HG03159 (cell line): ENCODE measurements at regions not wholly inside any gene's neighbourhood (a gene's known extent, or its start where the extent isn't known, plus 50 kb on each side); places are given as distances from the start of the nearest gene placed in this dataset.
"Not testable (repeated sequence)": the region's sequence is repeated elsewhere in the genome, so short reads cannot be mapped to it uniquely, and the experiment has no call there.

Source experiments
- ATAC-seq: cut with Tn5 transposase; IDR thresholded peaks from one replicate; pipeline ENCODE4 v1.9.1; 2021; ENCODE audit warnings: mild to moderate bottlenecking, moderate library complexity; ENCODE audit not compliant: unreplicated experiment

DNA sequence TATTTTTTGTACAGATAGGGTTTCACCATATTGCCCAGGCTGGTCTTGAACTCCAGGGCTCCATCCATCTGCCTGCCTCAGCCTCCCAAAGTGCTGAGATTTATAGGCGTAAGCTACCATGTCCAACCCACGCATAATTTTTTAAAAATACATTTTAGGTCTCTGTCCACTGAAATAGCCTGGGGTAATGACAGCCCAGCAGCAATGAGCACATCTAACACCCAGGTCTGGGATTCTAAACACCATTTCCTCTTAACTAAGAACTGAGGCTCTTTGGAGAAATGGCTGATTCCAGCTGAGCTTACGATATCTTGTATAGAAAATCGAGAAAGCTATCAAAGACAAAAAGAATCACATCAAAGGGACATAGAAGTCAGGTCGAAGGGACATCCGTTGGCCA is 245.3 kb downstream of the PARN start:
- no peak for ATAC-seq

DNA sequence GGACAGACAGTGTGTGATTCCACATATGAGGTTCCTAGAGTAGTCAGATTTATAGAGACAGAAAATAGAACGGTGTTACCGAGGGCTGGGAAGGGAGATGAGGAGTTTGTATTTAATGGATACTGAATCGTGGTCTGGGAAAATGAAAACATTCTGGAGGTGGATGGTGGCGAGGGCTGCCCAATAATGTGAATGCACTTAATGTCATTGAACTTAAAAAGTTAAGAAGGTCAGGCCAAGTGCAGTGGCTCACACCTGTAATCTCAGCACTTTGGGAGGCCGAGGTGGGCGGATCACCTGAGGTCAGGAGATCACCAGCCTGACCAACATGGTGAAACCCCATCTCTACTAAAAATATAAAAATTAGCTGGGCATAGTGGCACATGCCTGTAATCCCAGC is 246.2 kb downstream of the PARN start:
- not testable (repeated sequence) for ATAC-seq

DNA sequence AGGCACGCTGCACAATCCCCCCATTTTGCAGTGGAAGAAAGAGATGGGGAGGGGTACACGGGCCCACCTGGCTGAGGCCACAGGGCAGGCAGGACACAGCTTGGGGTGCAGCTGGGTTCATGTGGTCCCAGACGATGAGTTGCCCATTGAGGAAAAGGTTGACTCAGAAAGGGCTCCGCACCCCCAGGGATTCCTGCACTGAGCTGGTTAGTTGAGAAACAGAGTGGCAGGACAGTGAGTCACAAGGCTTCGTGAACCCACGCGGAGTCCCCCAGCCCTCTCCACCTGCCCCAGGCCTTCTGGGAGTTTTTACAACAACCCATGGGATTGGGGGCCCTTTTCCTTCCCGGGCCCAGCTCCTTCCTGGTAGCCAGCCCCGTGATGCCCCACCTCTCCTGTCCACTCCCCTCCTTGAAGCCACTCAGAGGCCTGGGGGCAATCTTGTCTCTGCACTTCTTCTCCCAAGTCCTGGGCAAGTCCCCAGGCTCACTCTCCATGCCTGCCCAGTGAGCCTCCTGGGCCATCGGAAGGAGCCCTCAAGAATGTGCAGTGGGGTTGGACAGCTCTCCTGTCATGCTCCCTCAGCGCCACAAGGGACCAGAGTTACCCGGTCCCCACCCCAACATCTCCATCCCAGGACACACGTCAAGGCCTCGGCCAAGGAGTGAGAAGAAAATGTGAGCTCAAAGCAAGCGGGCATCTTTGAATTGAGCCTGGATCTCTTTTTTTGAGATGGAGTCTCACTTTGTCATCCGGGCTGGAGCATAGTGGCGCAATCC is 251.2 kb downstream of the PARN start:
- no peak for ATAC-seq

DNA sequence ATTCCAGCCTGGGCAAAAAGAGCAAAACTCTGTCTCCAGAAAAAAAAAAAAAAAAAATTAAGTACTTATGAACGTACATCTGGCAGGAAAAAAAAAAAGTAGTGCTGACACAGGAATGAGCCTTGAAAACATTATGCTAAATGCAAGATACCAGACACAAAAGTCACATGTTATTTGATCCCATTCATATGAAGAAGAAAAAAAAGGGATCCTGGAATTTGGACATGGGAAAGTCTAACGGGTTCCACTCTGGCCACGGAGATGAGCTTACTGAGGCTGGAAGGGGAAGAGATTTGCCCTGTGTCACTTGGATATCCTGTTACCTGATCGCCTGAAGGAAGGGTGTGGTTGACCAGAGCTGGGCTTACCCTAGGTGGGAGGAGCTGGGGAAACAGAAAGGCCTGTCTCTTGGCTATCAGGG is 251.9 kb downstream of the PARN start:
- no peak for ATAC-seq

DNA sequence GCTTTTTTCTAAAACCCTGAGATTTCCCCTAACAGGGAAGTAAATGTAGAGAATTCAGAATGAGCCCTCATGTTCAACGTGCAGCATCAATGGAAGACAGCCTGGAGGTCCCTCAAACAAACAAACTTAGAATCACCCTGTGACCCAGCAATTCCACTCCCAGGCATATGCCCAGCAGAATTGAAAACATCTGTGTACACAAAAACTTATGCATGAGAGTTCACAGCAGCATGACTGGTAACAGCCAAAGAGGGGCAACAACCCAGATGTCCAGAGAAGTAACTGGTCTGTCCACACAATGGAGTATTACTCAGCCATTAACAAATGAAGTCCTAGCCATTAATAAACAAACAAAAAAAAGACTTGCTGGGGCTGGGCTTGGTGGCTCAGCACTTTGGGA is 252.7 kb downstream of the PARN start:
- ATAC-seq = no peak

DNA sequence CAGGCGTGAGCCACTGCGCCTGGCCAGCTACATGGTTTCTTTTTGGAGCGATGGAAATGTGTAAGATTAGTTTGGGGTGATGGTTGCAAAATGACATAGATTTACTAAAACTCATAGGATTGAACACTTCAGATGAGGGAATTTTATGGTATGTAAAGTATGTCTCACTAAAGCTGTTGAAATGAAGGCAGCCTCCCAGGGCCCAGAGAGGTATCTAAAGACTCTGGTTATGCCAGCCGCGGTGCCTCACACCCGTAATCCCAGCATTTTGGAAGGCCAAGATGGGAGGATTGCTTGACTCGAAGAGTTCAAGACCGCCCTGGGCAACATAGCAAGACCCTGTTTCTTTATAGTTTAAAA is 254.9 kb downstream of the PARN start:
- no peak for ATAC-seq

DNA sequence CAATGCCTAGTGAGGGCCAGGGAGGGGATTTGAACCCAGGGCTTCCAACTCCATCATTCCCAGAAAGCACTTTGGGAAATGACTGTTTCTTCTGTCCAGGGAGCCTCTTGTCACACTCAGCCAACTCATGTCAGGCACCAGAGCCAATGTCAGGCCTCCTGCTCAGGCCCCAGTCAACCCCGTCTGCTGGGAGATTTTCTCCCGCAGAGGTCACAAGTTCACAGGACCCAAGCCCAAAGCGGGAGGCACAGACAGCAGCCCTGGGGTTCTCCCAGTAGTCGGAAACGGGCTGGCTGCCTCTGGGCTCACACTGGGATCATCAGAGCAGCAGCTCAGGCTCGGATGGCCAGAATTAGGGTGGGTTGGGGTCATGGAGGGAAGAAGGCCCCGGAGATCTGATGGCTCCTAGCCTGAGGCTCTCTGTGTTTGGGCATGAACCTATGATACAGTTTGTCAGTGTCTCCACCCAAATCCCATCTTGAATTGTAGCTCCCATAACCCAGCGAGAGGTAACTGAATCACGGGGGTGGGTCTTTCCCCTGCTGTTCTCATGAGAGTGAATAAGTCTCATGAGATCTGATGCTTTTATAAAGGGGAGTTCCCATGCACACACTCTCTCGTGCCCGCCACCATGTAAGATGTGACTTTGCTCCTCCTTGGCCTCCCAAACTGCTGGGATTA is 255.5 kb downstream of the PARN start:
- no peak for ATAC-seq

DNA sequence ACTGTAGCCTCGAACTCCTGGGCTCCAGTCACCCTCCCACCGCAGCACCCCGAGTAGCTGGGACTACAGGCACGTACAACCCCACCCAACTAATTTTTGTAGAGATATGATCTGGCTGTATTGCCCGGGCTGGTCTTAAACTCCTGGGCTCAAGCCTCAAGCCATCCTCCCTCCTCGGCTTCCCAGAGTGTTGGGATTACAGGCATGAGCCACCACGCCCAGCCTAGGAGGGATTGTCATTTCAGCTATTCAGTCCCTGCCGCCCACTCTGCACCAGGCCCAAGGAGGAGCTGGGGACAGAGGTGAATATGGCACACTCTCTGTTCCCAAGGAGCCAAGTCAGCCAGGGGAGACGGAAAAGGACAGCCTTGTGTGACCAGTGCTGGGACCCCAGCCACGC is 256.2 kb downstream of the PARN start:
- no peak for ATAC-seq

DNA sequence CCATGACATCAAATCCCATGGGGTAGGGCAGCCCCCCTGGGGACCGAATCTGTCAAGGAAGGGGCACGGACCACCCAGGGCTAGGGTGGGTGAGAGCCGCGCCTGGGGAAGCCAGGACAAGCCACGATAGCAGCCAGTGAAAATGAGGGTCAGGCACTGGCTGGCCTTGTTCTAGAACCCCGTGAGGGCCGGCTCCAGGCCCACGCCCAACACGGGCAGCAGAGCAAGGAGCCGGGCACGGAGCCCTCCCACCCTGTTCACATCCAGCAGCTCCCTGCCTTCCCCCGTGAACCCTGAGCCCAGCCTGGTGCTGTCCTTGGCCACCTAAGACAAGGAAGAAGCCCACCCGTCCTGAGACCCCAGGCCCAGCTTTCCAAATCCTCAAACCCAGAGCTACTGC is 256.7 kb downstream of the PARN start:
- no peak for ATAC-seq

DNA sequence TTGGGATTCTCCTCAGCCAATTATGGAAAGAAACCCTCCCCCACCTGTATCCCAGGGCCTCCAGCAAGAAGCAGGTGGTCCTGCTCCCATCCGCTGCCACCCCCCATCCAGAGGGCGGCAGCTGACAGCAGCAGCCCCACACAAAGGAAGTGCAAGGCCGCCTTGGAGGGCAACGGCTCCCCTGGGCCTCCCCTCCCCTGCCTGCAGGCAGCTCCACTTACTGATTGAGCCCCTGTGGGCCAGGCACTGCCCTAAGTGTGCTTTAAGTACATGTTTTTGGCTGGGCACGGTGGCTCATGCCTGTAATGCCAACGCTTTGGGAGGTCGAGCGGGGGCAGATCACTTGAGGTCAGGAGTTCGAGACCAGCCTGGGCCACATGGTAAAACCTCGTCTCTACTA is 257.6 kb downstream of the PARN start:
- no peak for ATAC-seq

DNA sequence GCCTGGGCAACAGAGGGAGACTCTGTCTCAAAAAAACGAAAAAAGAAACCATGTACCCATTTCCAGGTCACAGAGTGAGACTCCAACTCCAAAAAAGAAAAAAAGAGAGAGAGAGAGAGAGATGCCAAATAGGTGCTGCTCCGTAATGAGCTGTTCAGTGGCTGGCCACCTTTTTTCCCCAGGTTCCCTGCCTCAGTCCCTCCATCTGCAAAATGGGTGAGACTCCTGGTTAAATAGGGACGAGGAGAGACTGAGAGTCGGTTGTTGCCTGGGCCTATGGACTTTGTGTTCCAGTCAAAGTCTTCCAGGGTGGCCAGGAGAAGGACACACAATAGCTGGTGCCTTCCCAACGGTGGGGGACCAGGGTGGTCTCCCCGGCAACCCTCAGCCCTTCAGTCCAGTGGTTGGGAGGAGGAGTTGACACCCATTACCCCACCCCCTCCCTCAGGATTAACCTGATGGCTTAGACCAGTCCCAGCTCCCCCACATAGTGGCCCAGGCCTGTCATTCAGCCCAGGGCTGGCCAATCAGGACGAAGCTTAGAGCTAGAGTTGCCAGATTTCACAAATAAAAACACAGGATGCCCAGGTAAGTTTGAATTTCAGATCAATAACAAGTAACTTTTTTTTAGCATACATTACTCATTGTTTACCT is 258.2 kb downstream of the PARN start:
- no peak for ATAC-seq

DNA sequence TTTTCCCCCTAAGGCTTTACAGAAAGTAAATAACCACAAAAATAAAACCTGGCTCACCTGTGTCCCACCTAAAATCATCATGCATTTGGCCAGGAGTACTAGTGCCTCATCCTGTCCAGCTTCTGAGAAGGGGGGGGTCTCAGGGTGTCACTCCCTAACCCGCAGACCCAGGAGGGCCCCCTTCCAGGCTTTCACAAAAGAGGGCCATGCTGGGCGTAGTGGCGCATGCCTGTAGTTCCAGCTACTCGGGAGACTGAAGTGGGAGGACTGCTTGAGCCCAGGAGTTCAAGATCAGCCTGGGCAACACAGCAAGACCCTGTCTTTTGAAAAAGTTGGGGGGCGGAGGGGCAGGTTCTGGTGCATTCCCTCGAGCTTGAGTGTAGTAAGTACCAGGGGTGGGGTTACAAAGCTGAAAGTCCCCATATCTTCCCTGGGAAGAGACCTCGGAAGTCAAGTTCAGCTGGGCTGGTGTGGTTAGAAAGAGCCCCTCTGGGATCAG is 259.3 kb downstream of the PARN start:
- ATAC-seq = no peak

DNA sequence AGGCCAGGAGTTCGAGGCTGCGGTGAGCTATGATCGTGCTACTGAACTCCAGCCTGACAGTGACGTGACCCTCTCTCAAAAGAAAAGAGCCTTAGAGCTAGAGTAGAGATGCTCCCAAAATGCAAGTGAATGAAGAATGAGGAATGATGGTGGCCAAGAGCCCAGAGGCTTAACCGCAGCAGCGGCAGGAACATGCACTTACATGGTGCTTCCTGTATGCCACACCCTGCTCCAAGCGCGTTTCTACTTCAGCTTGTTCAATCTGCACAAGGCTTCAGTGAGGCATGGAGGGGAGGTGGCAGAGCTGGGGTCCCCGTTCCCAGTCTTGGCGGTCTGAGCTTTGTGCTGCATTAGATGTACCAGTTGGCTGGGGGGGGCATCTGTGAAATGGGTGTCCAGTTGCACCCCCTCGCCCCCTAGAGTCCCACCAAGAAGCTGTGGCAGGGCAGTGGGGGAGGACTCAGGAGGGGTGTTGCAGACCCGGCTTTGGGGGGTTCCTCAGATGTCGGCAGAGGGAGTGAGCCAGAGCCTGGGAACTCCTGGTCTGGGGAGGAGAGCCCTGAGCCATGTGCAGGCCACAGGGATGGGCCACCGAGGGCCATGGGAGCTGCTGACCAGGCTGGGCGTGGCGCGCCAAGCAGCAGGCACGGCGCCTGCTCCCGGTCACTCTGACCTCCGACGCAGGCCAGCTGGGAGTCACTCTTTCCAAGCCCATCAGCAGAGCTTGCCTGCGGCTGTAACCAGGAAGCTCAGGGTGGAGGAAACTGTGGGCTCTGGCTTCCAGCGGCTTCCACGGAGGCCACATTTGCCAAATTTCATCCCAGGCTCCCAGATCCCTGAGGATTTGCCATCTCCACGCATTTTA is 260.1 kb downstream of the PARN start:
- no peak for ATAC-seq

DNA sequence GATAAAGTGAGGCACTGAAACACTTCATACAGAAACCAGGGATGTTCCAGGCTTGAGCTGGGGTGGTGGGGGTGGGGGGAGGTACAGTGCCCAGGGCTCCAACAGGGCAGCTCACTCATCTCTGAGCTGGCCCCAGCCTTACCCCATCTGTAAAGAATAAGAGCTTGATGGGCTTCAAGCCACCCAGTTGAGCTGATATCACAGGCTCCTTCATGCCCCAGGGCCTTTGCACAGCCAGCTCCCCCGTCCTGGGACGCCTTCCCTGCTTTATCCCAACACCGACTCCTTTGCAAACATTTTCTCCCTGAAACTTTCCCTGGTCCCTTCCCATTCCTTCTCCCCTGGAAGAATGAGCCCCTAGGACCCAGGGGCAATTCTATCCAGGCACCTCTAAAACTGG is 261.7 kb downstream of the PARN start:
- no peak for ATAC-seq

DNA sequence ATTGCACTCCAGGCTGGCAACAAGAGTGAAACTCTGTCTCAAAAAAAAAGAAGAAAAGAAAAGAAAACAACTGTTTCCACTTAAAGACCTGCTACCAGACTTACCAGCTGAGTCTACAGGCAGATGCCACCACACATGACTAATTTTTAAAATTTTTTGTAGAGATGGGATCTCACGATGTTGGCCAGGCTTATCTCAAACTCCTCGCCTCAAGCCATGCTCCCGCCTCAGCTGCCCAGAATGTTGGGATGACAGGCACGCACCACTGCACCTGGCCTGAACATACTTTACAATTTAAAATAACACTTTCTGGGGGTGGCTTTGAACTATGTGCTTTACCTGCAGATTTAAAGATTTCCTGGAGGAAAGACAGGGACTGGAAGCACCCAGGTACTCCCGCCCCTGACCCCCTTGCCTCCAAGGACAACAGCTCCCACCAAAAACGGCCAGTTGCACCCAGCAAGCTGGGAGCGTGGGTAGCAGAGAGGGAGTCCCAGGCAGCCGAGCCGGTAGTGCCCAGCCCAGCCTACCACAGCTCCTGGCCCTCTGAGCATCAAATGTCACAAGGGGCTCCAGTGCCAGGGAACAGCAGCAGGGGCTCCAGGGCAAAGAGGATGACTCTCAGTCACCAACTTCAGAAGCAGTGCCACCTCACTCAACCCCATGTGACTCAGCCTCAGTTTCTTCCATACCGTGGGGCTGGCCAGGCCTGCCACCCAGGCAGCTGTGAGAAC is 262.9 kb downstream of the PARN start:
- no peak for ATAC-seq

DNA sequence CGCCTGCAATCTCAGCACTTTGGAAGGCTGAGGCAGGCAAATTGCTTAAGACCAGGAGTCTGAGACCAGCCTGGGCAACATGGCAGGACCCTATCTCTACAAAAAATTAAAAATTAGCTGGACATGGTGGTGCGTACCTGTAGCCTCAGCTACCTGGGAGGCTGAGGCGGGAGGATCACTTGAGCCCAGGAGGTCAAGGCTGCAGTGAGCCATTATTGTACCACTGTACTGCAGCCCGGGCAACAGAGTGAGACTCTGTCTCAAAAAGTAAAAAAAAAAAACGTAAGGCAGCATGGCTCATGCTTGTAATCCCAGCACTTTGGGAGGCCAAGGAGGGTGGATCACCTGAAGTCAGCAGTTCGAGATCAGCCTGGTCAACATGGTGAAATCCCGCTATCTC is 263.6 kb downstream of the PARN start:
- ATAC-seq = no peak

DNA sequence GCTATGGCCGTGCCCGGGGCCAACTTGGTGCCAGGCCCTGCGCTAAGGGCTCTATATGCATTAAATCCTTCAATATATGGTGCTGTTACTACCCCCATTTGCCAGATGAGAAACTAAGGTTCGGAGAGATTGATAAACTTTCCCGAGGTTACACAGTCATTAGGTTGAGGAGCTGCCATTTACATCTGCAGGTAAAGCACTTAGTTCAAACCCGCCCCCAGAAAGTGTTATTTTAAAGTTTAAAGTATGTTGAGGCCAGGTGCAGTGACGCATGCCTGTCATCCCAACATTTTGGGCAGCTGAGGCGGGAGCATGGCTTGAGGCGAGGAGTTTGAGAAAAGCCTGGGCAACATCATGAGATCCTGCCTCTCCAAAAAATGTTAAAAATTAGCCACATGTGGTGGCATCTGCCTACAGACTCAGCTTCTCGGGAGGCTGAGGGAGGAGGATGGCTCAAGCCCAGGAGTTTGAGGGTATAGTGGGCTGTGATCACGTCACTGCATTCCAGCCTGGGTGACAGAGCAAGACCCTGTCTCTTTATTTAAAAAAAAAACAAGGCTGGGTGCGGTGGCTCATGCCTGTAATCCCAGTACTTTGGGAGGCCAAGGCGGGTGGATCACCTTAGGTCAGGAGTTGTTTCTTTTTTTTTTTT is 264.7 kb downstream of the PARN start:
- no peak for ATAC-seq

DNA sequence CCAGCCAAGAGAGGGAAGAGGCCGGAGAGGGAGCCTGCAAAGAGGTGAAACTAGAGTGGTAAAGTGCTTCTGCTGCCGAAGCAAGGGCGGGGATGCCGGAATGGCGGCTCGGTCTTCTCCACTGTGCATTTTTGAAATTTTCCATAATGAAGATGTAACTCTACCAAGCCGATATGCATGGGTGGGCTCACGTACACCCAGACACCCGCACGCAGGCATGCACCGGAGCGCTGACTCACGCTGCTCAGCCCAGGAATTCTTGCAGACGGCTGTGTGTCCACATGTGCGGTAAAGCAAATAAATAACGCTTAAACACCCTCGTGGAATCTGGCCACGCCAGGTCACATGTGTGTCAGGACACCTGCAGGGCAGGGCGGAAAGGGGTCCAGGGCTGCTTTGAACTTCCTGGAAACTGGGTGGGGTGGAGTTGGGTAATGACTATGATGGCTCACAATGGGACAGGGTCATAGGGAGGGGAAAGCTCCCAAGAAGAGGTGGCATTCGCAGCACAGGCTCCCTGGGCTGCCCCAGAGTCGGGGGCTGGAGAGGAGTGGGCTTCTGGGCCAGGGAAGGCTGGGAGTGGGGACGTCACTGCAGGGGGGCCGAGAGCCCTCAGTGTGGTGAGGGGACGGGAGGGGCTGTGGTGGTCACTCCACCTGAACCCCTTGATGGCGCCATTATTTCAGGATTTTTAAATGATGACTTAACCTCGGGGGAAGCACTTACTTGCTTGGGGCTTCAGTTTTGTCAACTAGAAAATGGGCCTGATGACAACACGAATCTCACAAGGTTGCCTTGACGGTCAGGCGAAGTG is 265.5 kb downstream of the PARN start:
- no peak for ATAC-seq

DNA sequence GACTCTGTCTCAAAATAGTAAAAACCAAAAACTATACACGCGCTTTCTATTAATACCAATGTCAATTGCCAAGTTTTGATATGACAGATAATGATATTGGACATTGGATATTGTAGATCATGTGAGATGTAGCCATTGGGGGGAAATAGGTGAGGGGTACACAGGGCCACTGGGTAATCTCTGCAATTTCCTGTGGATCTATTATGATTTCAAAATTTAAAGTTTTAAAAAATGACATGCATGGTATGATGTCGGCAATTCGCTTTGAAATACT is 266.0 kb downstream of the PARN start:
- no peak for ATAC-seq
